A673 (cell line): ENCODE measurements at regions not wholly inside any gene's neighbourhood (a gene's known extent, or its start where the extent isn't known, plus 50 kb on each side); places are given as distances from the start of the nearest gene placed in this dataset.
"Not testable (repeated sequence)": the region's sequence is repeated elsewhere in the genome, so short reads cannot be mapped to it uniquely, and the experiment has no call there.

Experiments
- EZH2 ChIP-seq: fragments of 200-600 bp; sonication (generic); IDR thresholded peaks from 2 replicates; pipeline ENCODE4 v1.6.1; 2017; ENCODE audit warnings: borderline replicate concordance, low read depth, mild to moderate bottlenecking, mixed read lengths, antibody characterized with exemption, low read length; ENCODE audit not compliant: poor library complexity, severe bottlenecking
- TF ChIP-seq, protein P1 (sequence below): fragments of 300-800, 200-600 bp; sonication (generic); conservative IDR thresholded peaks from 2 replicates; pipeline ENCODE4 v1.5.1; 2017; ENCODE audit warnings: low read depth, mild to moderate bottlenecking, antibody characterized with exemption, low read length, moderate library complexity, mixed read lengths

DNA sequence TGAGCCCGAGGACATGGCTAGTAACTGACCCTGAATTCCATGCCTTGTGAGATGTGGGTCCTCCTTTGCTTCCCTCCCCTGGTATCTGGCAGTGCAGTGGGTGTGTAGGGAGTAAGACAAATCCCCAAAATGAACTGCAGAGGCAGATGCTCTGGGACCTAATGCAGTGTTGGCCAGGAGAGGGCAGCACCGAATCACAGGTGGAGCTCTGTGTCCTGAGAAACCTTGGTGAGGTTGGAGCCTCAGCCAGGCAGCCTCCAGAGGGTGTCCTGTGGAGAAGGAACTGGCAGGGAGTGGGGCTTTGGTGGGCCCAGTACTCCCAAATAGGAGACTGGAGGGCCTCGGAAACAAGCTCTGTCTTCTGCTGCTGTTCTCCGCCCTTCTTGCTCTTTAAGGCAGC lies 209.9 kb downstream of the CCNG2 start:
- TF ChIP-seq, protein P1, sequence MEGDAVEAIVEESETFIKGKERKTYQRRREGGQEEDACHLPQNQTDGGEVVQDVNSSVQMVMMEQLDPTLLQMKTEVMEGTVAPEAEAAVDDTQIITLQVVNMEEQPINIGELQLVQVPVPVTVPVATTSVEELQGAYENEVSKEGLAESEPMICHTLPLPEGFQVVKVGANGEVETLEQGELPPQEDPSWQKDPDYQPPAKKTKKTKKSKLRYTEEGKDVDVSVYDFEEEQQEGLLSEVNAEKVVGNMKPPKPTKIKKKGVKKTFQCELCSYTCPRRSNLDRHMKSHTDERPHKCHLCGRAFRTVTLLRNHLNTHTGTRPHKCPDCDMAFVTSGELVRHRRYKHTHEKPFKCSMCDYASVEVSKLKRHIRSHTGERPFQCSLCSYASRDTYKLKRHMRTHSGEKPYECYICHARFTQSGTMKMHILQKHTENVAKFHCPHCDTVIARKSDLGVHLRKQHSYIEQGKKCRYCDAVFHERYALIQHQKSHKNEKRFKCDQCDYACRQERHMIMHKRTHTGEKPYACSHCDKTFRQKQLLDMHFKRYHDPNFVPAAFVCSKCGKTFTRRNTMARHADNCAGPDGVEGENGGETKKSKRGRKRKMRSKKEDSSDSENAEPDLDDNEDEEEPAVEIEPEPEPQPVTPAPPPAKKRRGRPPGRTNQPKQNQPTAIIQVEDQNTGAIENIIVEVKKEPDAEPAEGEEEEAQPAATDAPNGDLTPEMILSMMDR = not testable (repeated sequence)
- TF ChIP-seq EZH2 = not testable (repeated sequence)
